Breast epithelium (tissue), 4 donors: ENCODE measurements at regions not wholly inside any gene's neighbourhood (a gene's known extent, or its start where the extent isn't known, plus 50 kb on each side); places are given as distances from the start of the nearest gene placed in this dataset.
"Not testable (repeated sequence)": the region's sequence is repeated elsewhere in the genome, so short reads cannot be mapped to it uniquely, and the experiment has no call there.

Experiments
- DNase-seq, 2 donors: peaks; one replicate each; pipeline ENCODE4 v3.0.0-alpha.2; 2019; ENCODE audit warnings: low spot score in 2 of 2
- H3K27ac ChIP-seq, 2 donors: fragments of 200-600 bp; sonication (generic) in 1 of 2; one replicate each; pipeline ENCODE4 v1.5.1; 2016 to 2019; ENCODE audit warnings: mild to moderate bottlenecking in 1 of 2
- H3K27me3 ChIP-seq, 2 donors: fragments of 200-600 bp; sonication (generic) in 1 of 2; one replicate each; pipeline versions ENCODE4 v1.5.1 to v1.6.0; 2017 to 2019; ENCODE audit warnings: control low read depth in 1 of 2, mild to moderate bottlenecking in 1 of 2
- H3K36me3 ChIP-seq: fragments of 200-600 bp; one replicate; pipeline ENCODE4 v1.5.1; 2019
- H3K4me1 ChIP-seq, 2 donors: fragments of 200-600 bp; sonication (generic); one replicate each; pipeline ENCODE4 v1.5.1; 2016 to 2019; ENCODE audit warnings: control low read depth in 1 of 2
- H3K4me3 ChIP-seq, 3 donors: fragments of 200-600 bp; sonication (generic); 1 replicate in 2 of 3; 2 replicates in 1 of 3; pipeline ENCODE4 v1.5.1; 2016 to 2019; ENCODE audit warnings: mild to moderate bottlenecking in 3 of 3, moderate library complexity in 2 of 3
- H3K9me3 ChIP-seq, 2 donors: fragments of 200-600 bp; sonication (generic) in 1 of 2; one replicate each; pipeline ENCODE4 v1.5.1; 2016 to 2019; ENCODE audit warnings: control low read depth in 1 of 2
- CTCF ChIP-seq, 3 donors: fragments of 450-650 bp; IDR thresholded peaks; one replicate each; pipeline ENCODE4 v1.5.1; 2016 to 2017; ENCODE audit warnings: antibody characterized with exemption in 3 of 3, mild to moderate bottlenecking in 3 of 3, moderate library complexity in 3 of 3
- POLR2A ChIP-seq: fragments of 450-650 bp; IDR thresholded peaks from one replicate; pipeline ENCODE4 v1.6.1; 2016; ENCODE audit warnings: antibody characterized with exemption, mild to moderate bottlenecking, moderate library complexity
- POLR2AphosphoS5 ChIP-seq, 3 donors: sonication (generic); formaldehyde crosslinking; IDR thresholded peaks; one replicate each; pipeline ENCODE4 v1.6.1; 2017; ENCODE audit warnings: antibody characterized with exemption in 3 of 3
- intact Hi-C: fragments of 100-400 bp; cut with DNase I; formaldehyde crosslinking; loops from one replicate; pipeline ENCODE4 v1.15.1; 2023; ENCODE audit warnings: low total_unique reads

- intact Hi-C loops, result no loop called here
- no peaks in the 10 kb centered on the region for H3K27me3 ChIP-seq
- no peak overlapping the region for H3K4me3 ChIP-seq
- no peaks in the 10 kb centered on the region for H3K36me3 ChIP-seq
- no peak overlapping the region for H3K27ac ChIP-seq
- no peak for DNase-seq
- no peak for TF ChIP-seq POLR2AphosphoS5 (IDR thresholded peaks at IDR 0.05)
- no peak for TF ChIP-seq POLR2A
- TF ChIP-seq CTCF (IDR thresholded peaks at IDR 0.05), result no peak
- no peaks in the 10 kb centered on the region for H3K9me3 ChIP-seq
- peaks cover under 1 to 1% of the 10 kb centered on the region in 2 donors for H3K4me1 ChIP-seq
These were observed 65.5 kb upstream of the CYP1B1 start for GRCh38 chr2:38141501-38141900.

- Histone ChIP-seq H3K36me3 (no peaks in the 10 kb centered on the region), H3K27me3 (no peaks in the 10 kb centered on the region), H3K4me3 (no peak overlapping the region), H3K27ac (no peak overlapping the region), H3K9me3 (no peaks in the 10 kb centered on the region), H3K4me1 (no peaks in the 10 kb centered on the region)
- TF ChIP-seq POLR2A, result no peak
- TF ChIP-seq POLR2AphosphoS5 (IDR thresholded peaks at IDR 0.05), result no peak
- no peak for TF ChIP-seq CTCF (IDR thresholded peaks at IDR 0.05)
- intact Hi-C loops, result no loop called here
- no peak for DNase-seq
These were observed 63.0 kb upstream of the CYP1B1 start for GRCh38 chr2:38138996-38139395.

- Histone ChIP-seq H3K27me3 (no peaks in the 10 kb centered on the region), H3K9me3 (no peaks in the 10 kb centered on the region), H3K4me1 (no peaks in the 10 kb centered on the region), H3K4me3 (no peak overlapping the region), H3K27ac (no peak overlapping the region), H3K36me3 (no peaks in the 10 kb centered on the region)
- DNase-seq, result no peak
- intact Hi-C loops, result no loop called here
- TF ChIP-seq POLR2A (no peak), POLR2AphosphoS5 (IDR thresholded peaks at IDR 0.05) (no peak), CTCF (IDR thresholded peaks at IDR 0.05) (no peak)
These were observed 62.5 kb upstream of the CYP1B1 start for GRCh38 chr2:38138419-38138818.

- H3K27me3 ChIP-seq, H3K4me3 ChIP-seq, intact Hi-C loops, DNase-seq, H3K36me3 ChIP-seq, H3K4me1 ChIP-seq, H3K27ac ChIP-seq, H3K9me3 ChIP-seq: not testable (repeated sequence)
These were observed 62.0 kb upstream of the CYP1B1 start for GRCh38 chr2:38137958-38138357.

GRCh38 chr2:38131676-38132075, 55.7 kb upstream of the CYP1B1 start:
- H3K9me3 ChIP-seq, result peaks cover 7 to 11% of the 10 kb centered on the region in 2 donors
- no peaks in the 10 kb centered on the region for H3K27me3 ChIP-seq
- H3K4me3 ChIP-seq, result no peak overlapping the region
- DNase-seq, result no peak
- intact Hi-C loops, result no loop called here
- no peak for TF ChIP-seq POLR2AphosphoS5 (IDR thresholded peaks at IDR 0.05)
- no peak for TF ChIP-seq CTCF (IDR thresholded peaks at IDR 0.05)
- TF ChIP-seq POLR2A, result no peak
- H3K36me3 ChIP-seq, result no peaks in the 10 kb centered on the region
- H3K27ac ChIP-seq, result no peak overlapping the region
- no peaks in the 10 kb centered on the region for H3K4me1 ChIP-seq

- Histone ChIP-seq H3K9me3 (peaks cover 7 to 14% of the 10 kb centered on the region in 2 donors), H3K27me3 (no peaks in the 10 kb centered on the region), H3K4me3 (no peak overlapping the region), H3K27ac (no peak overlapping the region), H3K36me3 (no peaks in the 10 kb centered on the region), H3K4me1 (no peaks in the 10 kb centered on the region)
- DNase-seq, result no peak
- intact Hi-C loops, result no loop called here
- TF ChIP-seq POLR2A, result no peak
- no peak for TF ChIP-seq POLR2AphosphoS5 (IDR thresholded peaks at IDR 0.05)
- TF ChIP-seq CTCF (IDR thresholded peaks at IDR 0.05), result no peak
These were observed 54.9 kb upstream of the CYP1B1 start for GRCh38 chr2:38130876-38131275.
